GM23248 (cell line): ENCODE measurements at regions not wholly inside any gene's neighbourhood (a gene's known extent, or its start where the extent isn't known, plus 50 kb on each side); places are given as distances from the start of the nearest gene placed in this dataset.
A peak's percentile ranks its signal among the peaks of the same experiment; 100 is the strongest.

Experiments
- DNase-seq: peaks from one replicate; pipeline ENCODE4 v3.0.0-alpha.2; 2015
- H2AFZ ChIP-seq: fragments of 200-600 bp; sonication (generic); 2 replicates; pipeline ENCODE4 v1.6.1; 2016; ENCODE audit warnings: antibody characterized with exemption
- H3F3A ChIP-seq: fragments of 200-600 bp; sonication (generic); 2 replicates; pipeline ENCODE4 v1.6.1; 2016; ENCODE audit warnings: mild to moderate bottlenecking, antibody characterized with exemption, mixed run types; ENCODE audit not compliant: insufficient read depth
- H3K27ac ChIP-seq: fragments of 200-600 bp; sonication (generic); 2 replicates; pipeline ENCODE4 v1.5.1; 2016; ENCODE audit warnings: mild to moderate bottlenecking
- H3K27me3 ChIP-seq: fragments of 200-600 bp; sonication (generic); replicated peaks from 2 replicates; pipeline ENCODE4 v1.6.1; 2016; ENCODE audit warnings: mild to moderate bottlenecking; ENCODE audit not compliant: insufficient read depth
- H3K36me3 ChIP-seq: fragments of 200-600 bp; sonication (generic); 2 replicates; pipeline ENCODE4 v1.6.1; 2016; ENCODE audit warnings: low read depth, mild to moderate bottlenecking
- H3K4me1 ChIP-seq: fragments of 200-600 bp; sonication (generic); 2 replicates; pipeline ENCODE4 v1.6.1; 2016; ENCODE audit warnings: mild to moderate bottlenecking; ENCODE audit not compliant: insufficient read depth
- H3K4me2 ChIP-seq: fragments of 200-600 bp; sonication (generic); one replicate; pipeline ENCODE4 v1.6.1; 2016; ENCODE audit warnings: mild to moderate bottlenecking; ENCODE audit not compliant: unreplicated experiment
- H3K4me3 ChIP-seq: fragments of 200-600 bp; sonication (generic); 2 replicates; pipeline ENCODE4 v1.5.1; 2016; ENCODE audit warnings: mild to moderate bottlenecking
- H3K79me2 ChIP-seq: fragments of 200-600 bp; sonication (generic); 2 replicates; pipeline ENCODE4 v1.6.1; 2016; ENCODE audit warnings: mild to moderate bottlenecking; ENCODE audit not compliant: insufficient read depth
- H3K9ac ChIP-seq: fragments of 200-600 bp; sonication (generic); 2 replicates; pipeline ENCODE4 v1.6.1; 2016; ENCODE audit warnings: mild to moderate bottlenecking
- H3K9me2 ChIP-seq: fragments of 200-600 bp; sonication (generic); 2 replicates; pipeline ENCODE4 v1.6.1; 2016; ENCODE audit warnings: mixed run types, mild to moderate bottlenecking, moderate library complexity; ENCODE audit not compliant: insufficient read depth
- H3K9me3 ChIP-seq: fragments of 200-600 bp; sonication (generic); one replicate; pipeline ENCODE4 v1.6.1; 2017; ENCODE audit warnings: low read depth
- H4K20me1 ChIP-seq: fragments of 200-600 bp; sonication (generic); 2 replicates; pipeline ENCODE4 v1.6.0; 2016; ENCODE audit not compliant: insufficient read depth
- EZH2 ChIP-seq: fragments of 200-600 bp; sonication (generic); IDR thresholded peaks from 2 replicates; pipeline ENCODE4 v1.6.1; 2018; ENCODE audit warnings: antibody characterized with exemption, mild to moderate bottlenecking; ENCODE audit not compliant: insufficient read depth, poor library complexity, severe bottlenecking
- EZH2phosphoT487 ChIP-seq: fragments of 200-600 bp; sonication (generic); IDR thresholded peaks from 2 replicates; pipeline ENCODE4 v1.6.1; 2018; ENCODE audit warnings: antibody characterized with exemption, moderate library complexity, mild to moderate bottlenecking, low read depth; ENCODE audit not compliant: insufficient read depth
- WGBS, 2 experiments: methylation state at CpG; one replicate each; pipeline ENCODE4 v1.1.6; 2015 to 2017; ENCODE audit warnings: low lambda C conversion rate in 2 of 2, low coverage in 1 of 2; ENCODE audit errors: missing lambda C conversion rate in 2 of 2; 5-methylcytosine and 5-hydroxymethylcytosine counted together
- in situ Hi-C: fragments of 300-500 bp; cut with MboI; formaldehyde crosslinking; loops from 2 replicates; pipeline ENCODE4 v1.15.0; 2020

DNA sequence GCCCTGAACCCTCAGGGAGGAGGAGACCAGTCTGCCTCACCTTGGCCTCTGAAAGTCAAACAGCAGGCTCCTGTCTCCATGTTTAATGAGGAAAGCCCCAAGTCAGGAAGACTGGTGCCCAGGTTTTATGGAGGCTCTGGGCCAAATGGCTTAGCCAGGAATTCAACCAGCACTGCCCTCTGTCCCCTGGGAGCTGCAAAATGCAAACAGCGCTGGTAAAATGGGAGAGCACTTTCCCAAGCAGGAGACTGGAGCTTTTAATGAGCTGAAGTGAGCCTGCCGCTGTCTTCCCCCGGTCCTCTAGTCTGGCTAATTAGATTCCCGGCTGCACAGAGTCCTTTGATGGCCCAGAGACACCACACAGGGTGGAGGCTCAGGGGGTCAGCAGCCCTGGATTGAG is 276.0 kb upstream of the TRIB2 start:
- Histone ChIP-seq H3F3A (peaks cover 18% of the 10 kb centered on the region), H3K4me1 (peaks cover 3% of the 10 kb centered on the region; the same call in 1 of the 2 replicates), H3K4me2 (no peak overlapping the region), H3K9me3 (no peaks in the 10 kb centered on the region), H3K9ac (no peak overlapping the region), H3K27me3 (no peaks in the 10 kb centered on the region), H3K4me3 (no peak overlapping the region), H2AFZ (no peak overlapping the region), H4K20me1 (no peaks in the 10 kb centered on the region), H3K36me3 (no peaks in the 10 kb centered on the region), H3K27ac (no peak overlapping the region), H3K79me2 (no peaks in the 10 kb centered on the region), H3K9me2 (no peaks in the 10 kb centered on the region)
- WGBS, 2 experiments, result 71 to 72% methylated on average over 4 of the region's 4 CpGs
- TF ChIP-seq EZH2 (no peak), EZH2phosphoT487 (no peak)
- in situ Hi-C loops, result no loop called here
- DNase-seq, result no peak

GRCh38 chr2:12441750-12442475 is 274.8 kb upstream of the TRIB2 start:
- Histone ChIP-seq H3K27me3 (no peaks in the 10 kb centered on the region), H3K36me3 (no peaks in the 10 kb centered on the region), H3K4me2 (no peak overlapping the region), H3K9me2 (no peaks in the 10 kb centered on the region), H2AFZ (no peak overlapping the region), H3K4me3 (no peak overlapping the region), H3K9ac (no peak overlapping the region), H3K4me1 (peaks cover 3% of the 10 kb centered on the region; the same call in 1 of the 2 replicates), H3K27ac (no peak overlapping the region), H4K20me1 (no peaks in the 10 kb centered on the region), H3F3A (peaks cover 18% of the 10 kb centered on the region), H3K9me3 (no peaks in the 10 kb centered on the region), H3K79me2 (no peaks in the 10 kb centered on the region)
- no peak for DNase-seq
- TF ChIP-seq EZH2phosphoT487 (no peak), EZH2 (no peak)
- WGBS, 2 experiments, result 88 to 90% methylated on average over 7 of the region's 7 CpGs
- in situ Hi-C loops, result no loop called here

DNA sequence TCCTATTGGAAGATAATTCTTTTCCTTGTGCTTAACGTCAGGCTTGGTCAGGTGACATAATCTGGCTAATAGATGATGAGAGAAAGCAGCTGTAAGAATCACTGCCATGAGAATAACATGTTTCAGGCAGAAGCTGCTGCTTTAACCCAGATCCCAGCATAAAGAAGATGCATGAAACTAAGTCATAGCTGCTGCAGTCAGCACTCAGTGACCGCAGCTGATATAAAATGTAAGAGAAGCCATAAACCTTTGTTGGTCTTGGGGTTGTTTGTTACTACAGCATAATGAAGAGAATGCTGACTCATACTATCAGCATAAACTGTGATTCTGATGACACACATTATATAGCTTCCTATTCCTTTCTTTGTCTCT is 274.3 kb upstream of the TRIB2 start:
- Histone ChIP-seq H3K36me3 (no peaks in the 10 kb centered on the region), H3K9ac (no peak overlapping the region), H3K79me2 (no peaks in the 10 kb centered on the region), H3K9me2 (no peaks in the 10 kb centered on the region), H3K27ac (no peak overlapping the region), H3K4me1 (peaks cover 3% of the 10 kb centered on the region; the same call in 1 of the 2 replicates), H3K4me3 (no peak overlapping the region), H3K4me2 (no peak overlapping the region), H2AFZ (no peak overlapping the region), H3K27me3 (no peaks in the 10 kb centered on the region), H3F3A (peaks cover 18% of the 10 kb centered on the region), H3K9me3 (no peaks in the 10 kb centered on the region), H4K20me1 (no peaks in the 10 kb centered on the region)
- in situ Hi-C loops, result no loop called here
- peak; percentile 41 for DNase-seq
- TF ChIP-seq EZH2phosphoT487, result no peak
- no peak for TF ChIP-seq EZH2
- 77 to 82% methylated on average over 2 of the region's 2 CpGs for WGBS, 2 experiments

DNA sequence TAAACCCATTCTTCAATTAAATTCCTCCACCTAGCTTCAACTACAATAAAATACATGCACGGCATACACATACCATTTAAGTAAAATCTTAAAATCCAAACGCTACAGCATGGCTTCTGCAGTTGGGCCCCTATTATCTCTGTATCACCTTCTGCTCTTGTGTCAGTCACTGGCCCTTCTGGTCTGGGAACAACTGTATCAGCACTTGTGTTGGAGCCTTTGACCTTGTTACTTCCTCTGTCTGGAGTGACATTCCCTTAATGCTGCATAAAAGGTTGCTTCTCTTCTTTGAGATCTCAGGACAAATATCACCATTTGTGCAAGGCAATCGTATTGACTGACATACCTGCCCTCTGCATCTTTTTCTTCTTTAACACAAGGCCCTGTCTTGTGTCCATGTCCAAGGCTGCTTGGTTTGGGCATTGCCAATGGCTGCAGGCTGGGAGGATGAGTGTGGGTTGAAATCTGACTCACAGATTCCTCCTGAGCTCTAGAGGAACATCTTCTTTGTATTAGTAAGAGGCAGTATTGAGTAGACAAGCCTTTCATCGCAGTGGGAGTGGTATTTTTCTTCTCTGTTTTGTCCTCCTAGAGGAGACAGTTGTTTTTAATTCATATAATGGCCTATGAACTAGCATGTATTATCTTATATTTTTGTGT is 267.8 kb upstream of the TRIB2 start:
- Histone ChIP-seq H3K36me3 (no peaks in the 10 kb centered on the region), H3K27ac (no peak overlapping the region), H3K9ac (no peak overlapping the region), H3K9me3 (no peaks in the 10 kb centered on the region), H3K4me3 (no peak overlapping the region), H3K4me1 (peaks cover 12% of the 10 kb centered on the region), H4K20me1 (no peaks in the 10 kb centered on the region), H3K4me2 (peak overlapping the region; percentile 22), H3F3A (peaks cover 13% of the 10 kb centered on the region), H3K27me3 (no peaks in the 10 kb centered on the region), H2AFZ (no peak overlapping the region), H3K9me2 (no peaks in the 10 kb centered on the region), H3K79me2 (no peaks in the 10 kb centered on the region)
- 72 to 74% methylated on average over 4 of the region's 4 CpGs for WGBS, 2 experiments
- TF ChIP-seq EZH2phosphoT487 (no peak), EZH2 (no peak)
- in situ Hi-C loops, result no loop called here
- peak; percentile 87 for DNase-seq
